K562 (cell line): ENCODE measurements at regions not wholly inside any gene's neighbourhood (a gene's known extent, or its start where the extent isn't known, plus 50 kb on each side); places are given as distances from the start of the nearest gene placed in this dataset.
A peak's percentile ranks its signal among the peaks of the same experiment; 100 is the strongest.

Experiments
- ATAC-seq: fragments of 200-7000 bp; cut with Tn5 transposase; 3 replicates; pipeline ENCODE4 v1.9.1; 2020; ENCODE audit warnings: moderate library complexity
- BruUV-seq: library from RNA; stranded (reverse); fragments of 400-500 nt; replicated peaks from 2 replicates; lab custom pipeline; 2021; lab: Mats Ljungman, UMichigan
- CTCF ChIA-PET: fragments of 300-600 bp; formaldehyde crosslinking; extraction: SDS; loops from one replicate; lab custom pipeline; 2021; ENCODE audit warnings: low intra/inter-chr PET ratio; lab: Yijun Ruan, JAX
- POLR2A ChIA-PET: fragments of 300-600, 350-650 bp; sonication (Branson Sonifier 250); formaldehyde crosslinking; extraction: SDS; loops from one replicate; lab custom pipeline; 2021; ENCODE audit warnings: antibody characterized with exemption, inconsistent platforms; lab: Yijun Ruan, JAX
- DNase-seq, 4 experiments: peaks; one replicate each; pipeline versions ENCODE4 v3.0.0 to v3.0.0-alpha.2; 2011 to 2018; ENCODE audit warnings: low spot score in 3 of 4, mixed read lengths in 3 of 4; ENCODE audit errors: extremely low read depth in 1 of 4
- FAIRE-seq: peaks from 2 replicates; lab custom pipeline; 2011; peaks lifted over from hg19 to GRCh38; lab: Jason Lieb, UNC
- H2AFZ ChIP-seq: 2 replicates; pipeline ENCODE4 v1.6.0; 2011; ENCODE audit warnings: low read depth, low read length, control low read depth, inconsistent platforms
- H3K27ac ChIP-seq: fragments of 200-600 bp; 3 replicates; pipeline ENCODE4 v1.8.0; 2011; ENCODE audit warnings: low read depth, mild to moderate bottlenecking, control low read depth, inconsistent platforms, low read length, moderate library complexity, mixed read lengths; ENCODE audit errors: extremely low read depth
- H3K27me3 ChIP-seq, 2 experiments: fragments of 300-600 bp in 1 of 2; 2 replicates in 1 of 2; 3 replicates in 1 of 2; pipeline versions ENCODE4 v1.6.0 to v1.8.0; 2011; ENCODE audit warnings: inconsistent platforms in 2 of 2, low read length in 2 of 2, mild to moderate bottlenecking in 1 of 2, mixed read lengths in 1 of 2, moderate library complexity in 1 of 2; ENCODE audit not compliant: control insufficient read depth in 2 of 2, insufficient read depth in 2 of 2
- H3K36me3 ChIP-seq: fragments of 300-600 bp; 3 replicates; pipeline ENCODE4 v1.8.0; 2011; ENCODE audit warnings: mild to moderate bottlenecking, low read length, inconsistent platforms; ENCODE audit not compliant: control insufficient read depth, insufficient read depth
- H3K4me1 ChIP-seq, 2 experiments: fragments of 200-600 bp in 1 of 2; replicated peaks in 1 of 2; 2 replicates in 1 of 2; 3 replicates in 1 of 2; pipeline versions ENCODE4 v1.5.1 to v1.8.0; 2011; ENCODE audit warnings: inconsistent platforms in 2 of 2, low read length in 2 of 2, mild to moderate bottlenecking in 1 of 2, mixed read lengths in 1 of 2, moderate library complexity in 1 of 2; ENCODE audit not compliant: control insufficient read depth in 2 of 2, insufficient read depth in 2 of 2
- H3K4me2 ChIP-seq: 2 replicates; pipeline ENCODE4 v1.6.1; 2011; ENCODE audit warnings: low read length, control low read depth, inconsistent platforms, mixed read lengths; ENCODE audit not compliant: insufficient read depth
- H3K4me3 ChIP-seq: fragments of 200-600 bp; sonication (generic), shearing (Covaris generic); 2 replicates; pipeline ENCODE4 v1.5.1; 2016; ENCODE audit warnings: control low read depth, inconsistent platforms
- H3K79me2 ChIP-seq: fragments of 200-600 bp; 3 replicates; pipeline ENCODE4 v1.8.0; 2011; ENCODE audit warnings: low read length, inconsistent platforms; ENCODE audit not compliant: control insufficient read depth, insufficient read depth
- H3K9ac ChIP-seq, 2 experiments: 2 replicates each; pipeline versions ENCODE4 v1.6.0 to v1.6.1; 2011; ENCODE audit warnings: low read depth in 2 of 2, low read length in 2 of 2, control low read depth in 1 of 2, inconsistent platforms in 1 of 2, mild to moderate bottlenecking in 1 of 2, mixed read lengths in 1 of 2; ENCODE audit not compliant: insufficient read depth in 1 of 2
- H3K9me1 ChIP-seq: one replicate; pipeline ENCODE4 v1.6.0; 2011; ENCODE audit warnings: inconsistent platforms, mild to moderate bottlenecking, low read length, moderate library complexity; ENCODE audit not compliant: control insufficient read depth, insufficient read depth
- H3K9me3 ChIP-seq: replicated peaks from 2 replicates; pipeline ENCODE4 v1.5.1; 2011; ENCODE audit warnings: low read depth, low read length, inconsistent platforms; ENCODE audit not compliant: control insufficient read depth, insufficient read depth
- H4K20me1 ChIP-seq: replicated peaks from 2 replicates; pipeline ENCODE4 v1.6.1; 2011; ENCODE audit warnings: low read length, inconsistent platforms, mixed read lengths; ENCODE audit not compliant: control insufficient read depth, insufficient read depth
- ADNP ChIP-seq: fragments of 200-800 bp; sonication (Bioruptor generic); IDR thresholded peaks from 2 replicates; pipeline ENCODE4 v1.6.1; 2016; ENCODE audit warnings: missing genetic modification characterization, missing compliant biosample characterization
- BRD4 ChIP-seq: fragments of 200-600 bp; sonication (generic); IDR thresholded peaks from 2 replicates; pipeline ENCODE4 v1.6.1; 2017; ENCODE audit warnings: inconsistent platforms
- CAMTA2 ChIP-seq: fragments of 250-450 bp; sonication (Bioruptor Pico); conservative IDR thresholded peaks from 2 replicates; pipeline ENCODE4 v1.5.1; 2022
- CEBPG ChIP-seq, 3 experiments: fragments of 200-800 bp in 1 of 3; sonication (Bioruptor generic) in 1 of 3; sonication (generic) in 1 of 3; formaldehyde crosslinking in 1 of 3; IDR thresholded peaks in 2 of 3; conservative IDR thresholded peaks in 1 of 3; 2 replicates each; pipeline versions ENCODE4 v1.6.1 to v1.8.0; 2016 to 2022; ENCODE audit warnings: missing compliant biosample characterization in 2 of 3, missing genetic modification characterization in 2 of 3, mild to moderate bottlenecking in 1 of 3, missing genetic modification reagents in 1 of 3
- HCFC1 ChIP-seq: IDR thresholded peaks from 2 replicates; pipeline ENCODE4 v1.6.1; 2012; ENCODE audit warnings: low read depth, low read length, improper control_type of control experiment
- MTF1 ChIP-seq: fragments of 250-450 bp; sonication (Bioruptor Pico); IDR thresholded peaks from 2 replicates; pipeline ENCODE4 v1.9.0; 2021; ENCODE audit warnings: moderate library complexity, mild to moderate bottlenecking, inconsistent platforms, borderline replicate concordance
- NFE2 ChIP-seq: IDR thresholded peaks from 2 replicates; pipeline ENCODE4 v1.6.1; 2014; ENCODE audit warnings: antibody characterized with exemption, low read depth
- PRDM10 ChIP-seq: fragments of 450-650 bp; IDR thresholded peaks from 2 replicates; pipeline ENCODE4 v1.6.1; 2018; ENCODE audit not compliant: partially characterized antibody
- U2AF1 ChIP-seq: fragments of 200-400 bp; formaldehyde crosslinking; optimal IDR thresholded peaks from 2 replicates; pipeline ENCODE3; 2017; ENCODE audit warnings: mild to moderate bottlenecking, low read depth, low read length, moderate library complexity
- ZNF133 ChIP-seq: fragments of 250-450 bp; sonication (Bioruptor Pico); IDR thresholded peaks from 2 replicates; pipeline ENCODE4 v1.4.0; 2020; ENCODE audit warnings: mild to moderate bottlenecking
- ZNF3 ChIP-seq: fragments of 250-450 bp; sonication (Bioruptor Pico); IDR thresholded peaks from 2 replicates; pipeline ENCODE4 v1.5.0; 2021; ENCODE audit warnings: mild to moderate bottlenecking, moderate library complexity
- ZNF395 ChIP-seq: fragments of 200-800 bp; sonication (Bioruptor generic); IDR thresholded peaks from 2 replicates; pipeline ENCODE4 v1.6.1; 2017; ENCODE audit warnings: missing genetic modification characterization, missing compliant biosample characterization
- ZNF444 ChIP-seq: fragments of 250-450 bp; sonication (Bioruptor Pico); IDR thresholded peaks from 2 replicates; pipeline ENCODE4 v1.4.0; 2020; ENCODE audit warnings: mild to moderate bottlenecking, moderate library complexity
- ZNF449 ChIP-seq: fragments of 250-450 bp; sonication (Bioruptor Pico); IDR thresholded peaks from 2 replicates; pipeline ENCODE4 v1.8.0; 2022; ENCODE audit warnings: moderate library complexity, mild to moderate bottlenecking, inconsistent platforms
- ZNF778 ChIP-seq: fragments of 450-650 bp; formaldehyde crosslinking; IDR thresholded peaks from 2 replicates; pipeline ENCODE4 v1.4.0; 2020; ENCODE audit warnings: mild to moderate bottlenecking, moderate library complexity
- ZNF79 ChIP-seq: fragments of 250-450 bp; sonication (Bioruptor Pico); IDR thresholded peaks from 2 replicates; pipeline ENCODE4 v1.4.0; 2020; ENCODE audit warnings: low read depth, mild to moderate bottlenecking, moderate library complexity
- WGBS: fragments of 100-300 bp; shearing (Covaris generic); methylation state at CpG from one replicate; pipeline ENCODE4 v1.1.6; 2016; ENCODE audit warnings: low coverage, mixed read lengths; ENCODE audit not compliant: insufficient coverage; ENCODE audit errors: missing lambda C conversion rate; 5-methylcytosine and 5-hydroxymethylcytosine counted together
- in situ Hi-C: fragments of 300-500 bp; cut with MboI; formaldehyde crosslinking; loops from 4 replicates; pipeline ENCODE4 v1.15.0; 2018; ENCODE audit warnings: inconsistent platforms, mixed read lengths
- intact Hi-C: fragments of 100-400 bp; cut with micrococcal nuclease; formaldehyde crosslinking; loops from 2 replicates; pipeline ENCODE4 v1.14.2; 2022

GRCh38 chr15:38651328-38652038 lies 86.9 kb upstream of the RASGRP1 start:
- peak; percentile 11 for FAIRE-seq
- WGBS = 5% methylated on average over 10 of the region's 11 CpGs
- ChIA-PET POLR2A (interaction anchor here (1.6 kb wide), 1 partner anchor 201 kb away, joined by 4 read pairs; no protein-coding TSS in a partner anchor), CTCF (no interaction called here)
- no TSS peak for BruUV-seq
- Histone ChIP-seq H3K4me1 (no peaks in the 10 kb centered on the region; a peak in 1 of 5 replicates), H3K9me1 (no peaks in the 10 kb centered on the region), H3K4me3 (no peak overlapping the region), H3K27ac (no peak overlapping the region), H3K4me2 (no peak overlapping the region), H3K36me3 (no peaks in the 10 kb centered on the region), H2AFZ (no peak overlapping the region), H3K27me3 (peaks cover 4 to 8% of the 10 kb centered on the region in 2 experiments; a peak in 3 of 5 replicates), H3K9ac (no peak overlapping the region), H3K79me2 (no peaks in the 10 kb centered on the region), H3K9me3 (no peaks in the 10 kb centered on the region), H4K20me1 (no peaks in the 10 kb centered on the region)
- peak in 1 of 4 experiments; percentile 53 for DNase-seq
- in situ Hi-C loops = no loop called here
- ATAC-seq = peak; percentile 35; the same call in 2 of the 3 replicates
- intact Hi-C loops = no loop called here
- TF ChIP-seq ZNF778 (CRISPR knock-in tag) (no peak), ZNF444 (CRISPR knock-in tag) (no peak), NFE2 (no peak), ZNF133 (CRISPR knock-in tag) (no peak), PRDM10 (peak; percentile 32), ZNF79 (CRISPR knock-in tag) (no peak), ADNP (tag) (no peak), BRD4 (no peak), MTF1 (no peak), ZNF3 (CRISPR knock-in tag) (no peak), CAMTA2 (CRISPR knock-in tag) (no peak), CEBPG (CRISPR knock-in tag; IDR thresholded peaks at IDR 0.05) (no peak), CEBPG (tag; conservative IDR thresholded peaks at IDR 0.05 in 1 of 2, IDR thresholded peaks at IDR 0.05 in 1 of 2) (0 out of 4 replicates have a peak, but pooled peaks of 1 of the 2 experiments have one; percentile 7), HCFC1 (no peak), ZNF395 (CRISPR knock-in tag) (no peak), U2AF1 (no peak), ZNF449 (CRISPR knock-in tag) (no peak)
